Ovary (tissue), 3 donors: ENCODE measurements at regions not wholly inside any gene's neighbourhood (a gene's known extent, or its start where the extent isn't known, plus 50 kb on each side); places are given as distances from the start of the nearest gene placed in this dataset.

Experiments
- CTCF ChIP-seq, 3 donors: fragments of 450-650 bp in 2 of 3; fragments of 200-600 bp in 1 of 3; IDR thresholded peaks; one replicate each; pipeline versions ENCODE4 v1.5.1 to v1.8.0; 2016 to 2022; ENCODE audit warnings: antibody characterized with exemption in 3 of 3, mild to moderate bottlenecking in 1 of 3
- EP300 ChIP-seq: sonication (generic); formaldehyde crosslinking; IDR thresholded peaks from one replicate; pipeline ENCODE4 v1.6.1; 2017; ENCODE audit warnings: antibody characterized with exemption
- donor health status: DM: no; HTN: no; CAD: no.

- no peak for TF ChIP-seq CTCF (IDR thresholded peaks at IDR 0.05)
- no peak for TF ChIP-seq EP300
Observed at GRCh38 chr18:60556326-60556725, 183.8 kb upstream of the MC4R start.
